Left lung (tissue), 4 donors: ENCODE measurements at regions not wholly inside any gene's neighbourhood (a gene's known extent, or its start where the extent isn't known, plus 50 kb on each side); places are given as distances from the start of the nearest gene placed in this dataset.

Experiments
- ATAC-seq: fragments of 200-7000 bp; cut with Tn5 transposase; one replicate; pipeline ENCODE4 v1.9.1; 2020; ENCODE audit warnings: moderate library complexity
- DNase-seq, 4 donors: peaks; one replicate each; pipeline ENCODE4 v3.0.0-alpha.2; 2013 to 2020
- H3K27ac ChIP-seq, 2 donors: fragments of 200-600 bp; sonication (generic) in 1 of 2; one replicate each; pipeline versions ENCODE4 v1.5.0 to v1.8.0; 2020 to 2021
- H3K27me3 ChIP-seq, 2 donors: fragments of 200-600 bp; sonication (generic) in 1 of 2; one replicate each; pipeline versions ENCODE4 v1.5.0 to v1.8.0; 2020 to 2021
- H3K36me3 ChIP-seq, 2 donors: fragments of 200-600 bp; sonication (generic) in 1 of 2; one replicate each; pipeline versions ENCODE4 v1.5.0 to v1.8.0; 2020 to 2021
- H3K4me1 ChIP-seq, 2 donors: fragments of 200-600 bp; one replicate each; pipeline ENCODE4 v1.8.0; 2021
- H3K4me3 ChIP-seq, 2 donors: fragments of 200-600 bp; sonication (generic) in 1 of 2; one replicate each; pipeline versions ENCODE4 v1.5.0 to v1.8.0; 2020 to 2021; ENCODE audit warnings: mild to moderate bottlenecking in 1 of 2
- H3K9me3 ChIP-seq, 2 donors: fragments of 200-600 bp; sonication (generic) in 1 of 2; one replicate each; pipeline versions ENCODE4 v1.5.0 to v1.8.0; 2020 to 2021
- intact Hi-C, 2 donors: fragments of 100-400 bp; cut with DNase I; formaldehyde crosslinking; loops; one replicate each; pipeline versions ENCODE4 v1.11.2 to v1.14.2; 2022
- TF ChIP-seq, protein P1 (sequence below), 2 donors: fragments of 200-600 bp; sonication (generic) in 1 of 2; IDR thresholded peaks; one replicate each; pipeline versions ENCODE4 v1.5.0 to v1.8.0; 2021; ENCODE audit warnings: antibody characterized with exemption in 2 of 2
- donor health status: DM: no; HTN: yes; CAD: no.
- donor health status: DM: no; HTN: no; CAD: no.

DNA sequence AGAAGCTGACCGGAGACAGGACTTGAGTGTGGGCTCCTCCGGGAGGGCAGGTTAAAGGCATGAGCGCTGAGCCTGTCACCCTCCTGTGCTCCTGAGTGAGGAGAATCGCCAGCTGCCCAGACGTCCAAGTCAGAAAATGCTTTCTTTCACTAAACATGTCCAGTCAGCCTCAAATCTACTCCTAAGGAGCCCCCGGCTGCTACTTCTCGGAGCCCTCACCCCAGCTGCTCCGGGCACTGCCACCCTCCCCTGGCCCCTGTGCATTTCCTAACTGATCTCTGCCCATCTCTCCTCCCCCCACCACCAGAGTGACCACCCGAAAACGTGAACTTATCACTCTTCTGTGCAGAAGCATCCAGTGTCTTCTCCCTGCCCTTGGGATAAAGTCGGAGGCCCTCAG, 277.5 kb upstream of the SOX1 start:
- H3K4me1 ChIP-seq = no peaks in the 10 kb centered on the region
- DNase-seq = peak in 1 of 4 donors; percentile 32
- TF ChIP-seq, protein P1, sequence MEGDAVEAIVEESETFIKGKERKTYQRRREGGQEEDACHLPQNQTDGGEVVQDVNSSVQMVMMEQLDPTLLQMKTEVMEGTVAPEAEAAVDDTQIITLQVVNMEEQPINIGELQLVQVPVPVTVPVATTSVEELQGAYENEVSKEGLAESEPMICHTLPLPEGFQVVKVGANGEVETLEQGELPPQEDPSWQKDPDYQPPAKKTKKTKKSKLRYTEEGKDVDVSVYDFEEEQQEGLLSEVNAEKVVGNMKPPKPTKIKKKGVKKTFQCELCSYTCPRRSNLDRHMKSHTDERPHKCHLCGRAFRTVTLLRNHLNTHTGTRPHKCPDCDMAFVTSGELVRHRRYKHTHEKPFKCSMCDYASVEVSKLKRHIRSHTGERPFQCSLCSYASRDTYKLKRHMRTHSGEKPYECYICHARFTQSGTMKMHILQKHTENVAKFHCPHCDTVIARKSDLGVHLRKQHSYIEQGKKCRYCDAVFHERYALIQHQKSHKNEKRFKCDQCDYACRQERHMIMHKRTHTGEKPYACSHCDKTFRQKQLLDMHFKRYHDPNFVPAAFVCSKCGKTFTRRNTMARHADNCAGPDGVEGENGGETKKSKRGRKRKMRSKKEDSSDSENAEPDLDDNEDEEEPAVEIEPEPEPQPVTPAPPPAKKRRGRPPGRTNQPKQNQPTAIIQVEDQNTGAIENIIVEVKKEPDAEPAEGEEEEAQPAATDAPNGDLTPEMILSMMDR (IDR thresholded peaks at IDR 0.05) = no peak
- H3K36me3 ChIP-seq = no peaks in the 10 kb centered on the region
- H3K27ac ChIP-seq = no peak overlapping the region
- H3K27me3 ChIP-seq = peaks cover 0 to 17% of the 10 kb centered on the region in 2 donors
- intact Hi-C loops = no loop called here
- no peaks in the 10 kb centered on the region for H3K9me3 ChIP-seq
- no peak overlapping the region for H3K4me3 ChIP-seq
- ATAC-seq = no peak

DNA sequence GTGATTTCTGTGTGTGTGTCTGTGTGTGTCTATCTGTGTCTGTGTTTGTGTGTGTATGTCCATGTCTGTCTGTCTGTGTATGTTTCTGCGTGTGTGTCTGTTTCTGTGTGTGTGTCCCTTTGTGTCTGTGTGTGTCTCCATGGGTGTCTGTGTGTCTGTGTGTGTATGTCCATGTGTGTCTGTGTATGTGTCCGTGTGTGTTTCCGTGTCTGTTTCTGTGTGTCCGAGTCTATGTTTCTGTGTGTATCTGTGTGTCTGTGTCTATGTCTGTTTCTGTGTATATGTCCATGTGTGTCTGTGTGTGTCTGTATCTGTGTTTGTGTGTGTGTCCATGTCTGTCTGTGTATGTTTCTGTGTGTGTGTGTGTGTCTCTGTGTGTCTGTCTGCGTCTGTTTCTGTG, 276.3 kb upstream of the SOX1 start:
- TF ChIP-seq, protein P1 (IDR thresholded peaks at IDR 0.05) = no peak
- H3K9me3 ChIP-seq = no peaks in the 10 kb centered on the region
- H3K36me3 ChIP-seq = no peaks in the 10 kb centered on the region
- H3K27me3 ChIP-seq = peaks cover 0 to 17% of the 10 kb centered on the region in 2 donors
- no peak overlapping the region for H3K27ac ChIP-seq
- ATAC-seq = no peak
- DNase-seq = no peak
- no peak overlapping the region for H3K4me3 ChIP-seq
- no peaks in the 10 kb centered on the region for H3K4me1 ChIP-seq
- intact Hi-C loops = no loop called here

DNA sequence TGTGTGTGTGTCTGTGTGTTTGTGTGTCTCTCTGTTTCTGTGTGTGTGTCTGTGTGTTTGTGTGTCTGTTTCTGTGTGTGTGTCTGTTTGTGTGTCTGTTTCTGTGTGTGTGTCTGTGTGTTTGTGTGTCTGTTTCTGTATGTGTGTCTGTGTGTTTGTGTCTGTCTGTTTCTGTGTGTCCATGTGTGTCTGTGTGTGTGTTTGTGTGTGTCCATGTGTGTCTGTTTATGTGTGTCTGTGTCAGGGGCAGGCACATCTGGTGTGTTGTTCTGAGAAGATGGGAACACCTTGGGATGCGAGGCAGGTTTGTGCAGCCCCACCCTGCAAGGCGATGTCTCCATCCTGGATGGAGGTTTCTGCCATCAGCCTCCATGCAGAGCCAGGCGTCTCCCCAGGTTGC, 275.8 kb upstream of the SOX1 start:
- DNase-seq (peak in 1 of 4 donors; percentile 34), ATAC-seq (no peak)
- no peaks in the 10 kb centered on the region for H3K36me3 ChIP-seq
- no peaks in the 10 kb centered on the region for H3K4me1 ChIP-seq
- H3K27ac ChIP-seq = no peak overlapping the region
- intact Hi-C loops = no loop called here
- no peak overlapping the region for H3K4me3 ChIP-seq
- H3K27me3 ChIP-seq = peaks cover 0 to 17% of the 10 kb centered on the region in 2 donors
- no peaks in the 10 kb centered on the region for H3K9me3 ChIP-seq
- TF ChIP-seq, protein P1 (IDR thresholded peaks at IDR 0.05) = no peak

DNA sequence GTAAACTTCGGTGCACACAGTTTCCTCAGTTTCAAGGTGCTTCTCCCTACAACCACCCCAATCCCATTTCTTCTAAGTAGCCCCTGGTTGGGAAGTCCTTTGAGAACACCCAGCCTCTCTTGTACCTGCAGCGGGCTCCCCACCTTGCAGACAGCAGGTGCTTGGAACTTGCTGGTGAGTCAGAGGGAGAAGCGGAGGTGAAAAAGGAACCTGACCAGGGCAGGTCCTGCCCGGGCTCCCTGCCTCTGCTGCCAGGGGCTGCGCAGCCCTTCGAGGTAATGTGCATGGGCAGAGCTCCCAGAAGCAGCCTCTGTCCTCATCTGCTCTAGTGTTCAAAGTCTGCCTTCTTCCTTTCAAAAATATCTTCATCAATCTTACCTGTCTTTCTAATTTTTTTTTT, 274.0 kb upstream of the SOX1 start:
- intact Hi-C loops = no loop called here
- H3K27ac ChIP-seq = no peak overlapping the region
- ATAC-seq (no peak), DNase-seq (peak in 1 of 4 donors; percentile 51)
- TF ChIP-seq, protein P1 (IDR thresholded peaks at IDR 0.05) = no peak
- H3K4me3 ChIP-seq = no peak overlapping the region
- peaks cover 0 to 17% of the 10 kb centered on the region in 2 donors for H3K27me3 ChIP-seq
- H3K9me3 ChIP-seq = no peaks in the 10 kb centered on the region
- no peaks in the 10 kb centered on the region for H3K4me1 ChIP-seq
- no peaks in the 10 kb centered on the region for H3K36me3 ChIP-seq
